T-cell (primary cell): ENCODE measurements at regions not wholly inside any gene's neighbourhood (a gene's known extent, or its start where the extent isn't known, plus 50 kb on each side); places are given as distances from the start of the nearest gene placed in this dataset.

Experiments used
- ATAC-seq, 4 experiments: fragments of 200-7000 bp in 3 of 4; fragments of 150-1000 bp in 1 of 4; cut with Tn5 transposase; replicated peaks in 1 of 4; 1 replicate in 3 of 4; 2 replicates in 1 of 4; pipeline ENCODE4 v1.10.0; 2021; ENCODE audit warnings: moderate library complexity in 3 of 4, mild to moderate bottlenecking in 2 of 4, moderate number of reproducible peaks in 1 of 4
- CTCF ChIA-PET, 2 donors: fragments of 300-600 bp; sonication (Branson Sonifier 250); formaldehyde crosslinking; loops; one replicate each; lab custom pipeline; 2022; ENCODE audit warnings: antibody characterized with exemption in 2 of 2; lab: Charles Lee
- POLR2A ChIA-PET, 2 donors: fragments of 300-600 bp; sonication (Branson Sonifier 250); formaldehyde crosslinking; loops; one replicate each; lab custom pipeline; 2022; ENCODE audit warnings: antibody characterized with exemption in 2 of 2; lab: Charles Lee
- DNase-seq, 35 experiments: peaks; one replicate each; pipeline versions ENCODE4 v3.0.0 to v3.0.0-alpha.2; 2013 to 2023
- H3K27ac ChIP-seq: one replicate; pipeline ENCODE4 v1.5.1; 2013; ENCODE audit warnings: low read length
- H3K27me3 ChIP-seq, 2 experiments: replicated peaks in 1 of 2; 1 replicate in 1 of 2; 2 replicates in 1 of 2; pipeline versions ENCODE4 v1.6.1 to v1.7.0; 2013; ENCODE audit warnings: low read length in 1 of 2, mixed read lengths in 1 of 2; ENCODE audit not compliant: control insufficient read depth in 2 of 2, insufficient read depth in 2 of 2; ENCODE audit errors: extremely low read depth in 1 of 2
- H3K36me3 ChIP-seq, 2 donors: 1 replicate in 1 of 2; 2 replicates in 1 of 2; pipeline versions ENCODE4 v1.6.1 to v1.7.0; 2013; ENCODE audit warnings: low read length in 1 of 2; ENCODE audit not compliant: control insufficient read depth in 2 of 2, insufficient read depth in 1 of 2; ENCODE audit errors: extremely low read depth in 1 of 2
- H3K4me1 ChIP-seq, 2 experiments: 1 replicate in 1 of 2; 2 replicates in 1 of 2; pipeline versions ENCODE4 v1.6.1 to v1.7.0; 2013; ENCODE audit warnings: low read length in 2 of 2, mixed read lengths in 1 of 2; ENCODE audit not compliant: insufficient read depth in 2 of 2, control insufficient read depth in 1 of 2; ENCODE audit errors: extremely low read depth in 1 of 2
- H3K4me3 ChIP-seq, 2 donors: 1 replicate in 1 of 2; 2 replicates in 1 of 2; pipeline versions ENCODE4 v1.5.1 to v1.7.0; 2013; ENCODE audit warnings: mild to moderate bottlenecking in 2 of 2, low read length in 1 of 2, moderate library complexity in 1 of 2; ENCODE audit not compliant: control insufficient read depth in 1 of 2; ENCODE audit errors: extremely low read depth in 1 of 2
- H3K9me3 ChIP-seq: 2 replicates; pipeline ENCODE4 v1.7.0; 2013
- H3K27ac Mint-ChIP-seq, 2 donors: one replicate each; pipeline ENCODE4 v1.8.0; 2020 to 2021; ENCODE audit warnings: mild to moderate bottlenecking in 2 of 2, mixed read lengths in 2 of 2
- H3K27me3 Mint-ChIP-seq, 2 donors: one replicate each; pipeline ENCODE4 v1.8.0; 2021 to 2022; ENCODE audit warnings: mixed read lengths in 2 of 2
- H3K36me3 Mint-ChIP-seq: one replicate; pipeline ENCODE4 v1.8.0; 2021; ENCODE audit warnings: mixed read lengths
- H3K4me1 Mint-ChIP-seq, 3 donors: one replicate each; pipeline ENCODE4 v1.8.0; 2020 to 2022; ENCODE audit warnings: mixed read lengths in 3 of 3, mild to moderate bottlenecking in 1 of 3
- H3K4me3 Mint-ChIP-seq, 3 donors: one replicate each; pipeline ENCODE4 v1.8.0; 2020 to 2022; ENCODE audit warnings: mild to moderate bottlenecking in 3 of 3, mixed read lengths in 3 of 3, moderate library complexity in 3 of 3
- H3K9me3 Mint-ChIP-seq, 3 donors: one replicate each; pipeline ENCODE4 v1.8.0; 2020 to 2022; ENCODE audit warnings: mixed read lengths in 3 of 3
- WGBS: methylation state at CpG from one replicate; pipeline ENCODE4 v1.1.5; 2013; ENCODE audit warnings: missing lambda C conversion rate; ENCODE audit not compliant: insufficient coverage; 5-methylcytosine and 5-hydroxymethylcytosine counted together

- ATAC-seq (no peak), DNase-seq (no peak)
- H3K9me3 ChIP-seq = no peaks in the 10 kb centered on the region
- H3K4me3 ChIP-seq = no peak overlapping the region
- H3K4me3 Mint-ChIP-seq = no peak overlapping the region
- H3K36me3 ChIP-seq = no peaks in the 10 kb centered on the region
- H3K4me1 ChIP-seq = no peaks in the 10 kb centered on the region
- no peaks in the 10 kb centered on the region for H3K27me3 ChIP-seq
- H3K36me3 Mint-ChIP-seq = no peaks in the 10 kb centered on the region
- H3K27ac ChIP-seq = no peak overlapping the region
- ChIA-PET POLR2A (no interaction called here), CTCF (no interaction called here)
- peaks cover 9 to 10% (median 10%) of the 10 kb centered on the region in 3 donors for H3K9me3 Mint-ChIP-seq
- no peaks in the 10 kb centered on the region for H3K4me1 Mint-ChIP-seq
- no CpG with 5 or more reads among the region's 1 CpG for WGBS
- no peaks in the 10 kb centered on the region for H3K27me3 Mint-ChIP-seq
- H3K27ac Mint-ChIP-seq = no peak overlapping the region
Measured at GRCh38 chr3:6510713-6511112, 350.2 kb upstream of the GRM7 start.

- Mint-ChIP-seq H3K4me1 (no peaks in the 10 kb centered on the region), H3K36me3 (no peaks in the 10 kb centered on the region), H3K9me3 (peaks cover 10 to 14% (median 13%) of the 10 kb centered on the region in 3 donors), H3K4me3 (no peak overlapping the region), H3K27ac (no peak overlapping the region), H3K27me3 (no peaks in the 10 kb centered on the region)
- ChIA-PET POLR2A (no interaction called here), CTCF (no interaction called here)
- no peak overlapping the region for H3K4me3 ChIP-seq
- no peaks in the 10 kb centered on the region for H3K9me3 ChIP-seq
- no peak for DNase-seq
- H3K36me3 ChIP-seq = no peaks in the 10 kb centered on the region
- no peaks in the 10 kb centered on the region for H3K4me1 ChIP-seq
- no peaks in the 10 kb centered on the region for H3K27me3 ChIP-seq
- ATAC-seq = no peak
- H3K27ac ChIP-seq = no peak overlapping the region
- WGBS = 67% methylated on average over 1 of the region's 2 CpGs
Measured at GRCh38 chr3:6512172-6512800, 348.6 kb upstream of the GRM7 start.

- Histone ChIP-seq H3K36me3 (no peaks in the 10 kb centered on the region), H3K4me1 (no peaks in the 10 kb centered on the region), H3K4me3 (no peak overlapping the region), H3K9me3 (no peaks in the 10 kb centered on the region), H3K27ac (no peak overlapping the region), H3K27me3 (no peaks in the 10 kb centered on the region)
- POLR2A ChIA-PET = no interaction called here
- CTCF ChIA-PET = no interaction called here
- Mint-ChIP-seq H3K4me1 (no peaks in the 10 kb centered on the region), H3K9me3 (peaks cover 0 to 17% (median 11%) of the 10 kb centered on the region in 3 donors), H3K27ac (no peak overlapping the region), H3K27me3 (no peaks in the 10 kb centered on the region), H3K4me3 (no peak overlapping the region), H3K36me3 (no peaks in the 10 kb centered on the region)
- no peak for ATAC-seq
- DNase-seq = no peak
Measured at GRCh38 chr3:6516143-6516542, 344.8 kb upstream of the GRM7 start.

- Mint-ChIP-seq H3K4me3 (no peak overlapping the region), H3K27me3 (no peaks in the 10 kb centered on the region), H3K9me3 (peaks cover 0 to 17% (median 11%) of the 10 kb centered on the region in 3 donors), H3K4me1 (no peaks in the 10 kb centered on the region), H3K27ac (no peak overlapping the region), H3K36me3 (no peaks in the 10 kb centered on the region)
- no peaks in the 10 kb centered on the region for H3K27me3 ChIP-seq
- no peaks in the 10 kb centered on the region for H3K9me3 ChIP-seq
- no peak for ATAC-seq
- no peak overlapping the region for H3K27ac ChIP-seq
- no peak for DNase-seq
- H3K4me1 ChIP-seq = no peaks in the 10 kb centered on the region
- H3K4me3 ChIP-seq = no peak overlapping the region
- ChIA-PET POLR2A (no interaction called here), CTCF (interaction anchor here in 1 of 2 donors (0.5 kb wide), 1 partner anchor 1901 kb away, joined by 3 read pairs; no protein-coding TSS in a partner anchor)
- H3K36me3 ChIP-seq = no peaks in the 10 kb centered on the region
- 80% methylated on average over 1 of the region's 2 CpGs for WGBS
Measured at GRCh38 chr3:6516694-6517093, 344.2 kb upstream of the GRM7 start.

GRCh38 chr3:6518709-6519345 is 342.1 kb upstream of the GRM7 start:
- H3K9me3 ChIP-seq = no peaks in the 10 kb centered on the region
- no peak overlapping the region for H3K4me3 Mint-ChIP-seq
- H3K36me3 Mint-ChIP-seq = no peaks in the 10 kb centered on the region
- H3K36me3 ChIP-seq = no peaks in the 10 kb centered on the region
- ChIA-PET POLR2A (no interaction called here), CTCF (no interaction called here)
- H3K9me3 Mint-ChIP-seq = peaks cover 0 to 17% (median 11%) of the 10 kb centered on the region in 3 donors
- no peaks in the 10 kb centered on the region for H3K27me3 ChIP-seq
- no peaks in the 10 kb centered on the region for H3K4me1 Mint-ChIP-seq
- no peak overlapping the region for H3K27ac ChIP-seq
- H3K27me3 Mint-ChIP-seq = no peaks in the 10 kb centered on the region
- H3K4me3 ChIP-seq = no peak overlapping the region
- DNase-seq (no peak), ATAC-seq (no peak)
- 73% methylated on average over 2 of the region's 6 CpGs for WGBS
- H3K4me1 ChIP-seq = no peaks in the 10 kb centered on the region
- H3K27ac Mint-ChIP-seq = no peak overlapping the region

GRCh38 chr3:6521369-6522113 is 339.4 kb upstream of the GRM7 start:
- DNase-seq (no peak), ATAC-seq (no peak)
- POLR2A ChIA-PET = no interaction called here
- Histone ChIP-seq H3K27me3 (no peaks in the 10 kb centered on the region), H3K9me3 (no peaks in the 10 kb centered on the region), H3K4me3 (no peak overlapping the region), H3K27ac (no peak overlapping the region), H3K4me1 (no peaks in the 10 kb centered on the region), H3K36me3 (no peaks in the 10 kb centered on the region)
- WGBS = 71% methylated on average over 1 of the region's 2 CpGs
- Mint-ChIP-seq H3K36me3 (no peaks in the 10 kb centered on the region), H3K9me3 (peaks cover 0 to 7% (median 7%) of the 10 kb centered on the region in 3 donors), H3K27ac (no peak overlapping the region), H3K4me1 (no peaks in the 10 kb centered on the region), H3K27me3 (no peaks in the 10 kb centered on the region), H3K4me3 (no peak overlapping the region)
- CTCF ChIA-PET = interaction anchor here in 1 of 2 donors (0.7 kb wide), 1 partner anchor 1595 kb away, joined by 4 read pairs; no protein-coding TSS in a partner anchor
